ENCODE measurements at regions not wholly inside any gene's neighbourhood (a gene's known extent, or its start where the extent isn't known, plus 50 kb on each side); places are given as distances from the start of the nearest gene placed in this dataset.

GRCh38 chr5:96220610-96221390, 212.2 kb downstream of the PCSK1 start:
- ChIA-PET CTCF (interaction anchor here (1.4 kb wide), 1 partner anchor 9 kb away, joined by 3 read pairs; no protein-coding TSS in a partner anchor), POLR2A (no interaction called here)
- no peak for TF ChIP-seq POLR2A (IDR thresholded peaks at IDR 0.05; ENCODE audit: low read depth, low read length)
- TF ChIP-seq EZH2 (IDR thresholded peaks at IDR 0.05; ENCODE audit: borderline replicate concordance, low read depth, low read length, severe bottlenecking), result no peak
- TF ChIP-seq JUN (IDR thresholded peaks at IDR 0.05; ENCODE audit: borderline replicate concordance, insufficient read depth, insufficient read length, low read depth), result no peak
- no peak for TF ChIP-seq MAX (IDR thresholded peaks at IDR 0.05; ENCODE audit: insufficient read depth, insufficient read length)
- TF ChIP-seq CTCF (IDR thresholded peaks at IDR 0.05; ENCODE audit: extremely low read depth in 1 of 2, insufficient read depth in 1 of 2, low read depth in 1 of 2, low read length in 2 of 2), result no peak
- no peak for TF ChIP-seq POLR2AphosphoS5 (IDR thresholded peaks at IDR 0.05; ENCODE audit: insufficient read depth, low read depth, low read length)
- TF ChIP-seq FOS (IDR thresholded peaks at IDR 0.05; ENCODE audit: borderline replicate concordance, insufficient read depth, low read length), result no peak
- TF ChIP-seq GATA2 (IDR thresholded peaks at IDR 0.05; ENCODE audit: insufficient read depth, insufficient read length, low read depth, low read length), result no peak
- no peak for TF ChIP-seq MYC (IDR thresholded peaks at IDR 0.05; ENCODE audit: low read depth, low read length)
- BruUV-seq (replicated peaks), result no TSS peak
- Histone ChIP-seq H3K79me2 (ENCODE audit: control insufficient read depth, insufficient read depth, low read length) (no peaks in the 10 kb centered on the region), H3K27ac (ENCODE audit: insufficient read depth, low read depth, low read length) (no peak overlapping the region), H3K9me3 (replicated peaks; ENCODE audit: control insufficient read depth, insufficient read depth, low read length) (no peaks in the 10 kb centered on the region), H3K4me1 (ENCODE audit: control insufficient read depth, extremely low read depth, insufficient read depth, low read length) (no peaks in the 10 kb centered on the region), H3K4me3 (replicated peaks in 1 of 3; ENCODE audit: insufficient read depth in 1 of 3, low read depth in 1 of 3, low read length in 3 of 3) (no peak overlapping the region), H3K36me3 (ENCODE audit: control insufficient read depth in 2 of 2, extremely low read depth in 1 of 2, insufficient read depth in 2 of 2, low read length in 2 of 2) (no peaks in the 10 kb centered on the region), H3K9ac (replicated peaks; ENCODE audit: extremely low read depth, insufficient read depth, low read length) (no peak overlapping the region), H2AFZ (ENCODE audit: low read depth, low read length) (no peak overlapping the region), H4K20me1 (replicated peaks; ENCODE audit: control insufficient read depth, extremely low read depth, insufficient read depth, low read length) (no peaks in the 10 kb centered on the region), H3K9me1 (replicated peaks; ENCODE audit: control insufficient read depth, extremely low read depth, insufficient read depth, low read length) (no peaks in the 10 kb centered on the region), H3K4me2 (ENCODE audit: insufficient read depth, low read length) (no peak overlapping the region), H3K27me3 (ENCODE audit: control insufficient read depth in 2 of 2, insufficient read depth in 2 of 2, low read length in 2 of 2) (no peaks in the 10 kb centered on the region)
- intact Hi-C loops (cut with micrococcal nuclease), result no loop called here
- DNase-seq (ENCODE audit: low read depth, low spot score), result no peak
- dilution Hi-C loops (cut with MboI; ENCODE audit: extremely low pct_ligation_motif_present, low sequenced_read_pairs), result no loop called here
- FAIRE-seq, result no peak
